ENCODE measurements at regions not wholly inside any gene's neighbourhood (a gene's known extent, or its start where the extent isn't known, plus 50 kb on each side); places are given as distances from the start of the nearest gene placed in this dataset.

DNA sequence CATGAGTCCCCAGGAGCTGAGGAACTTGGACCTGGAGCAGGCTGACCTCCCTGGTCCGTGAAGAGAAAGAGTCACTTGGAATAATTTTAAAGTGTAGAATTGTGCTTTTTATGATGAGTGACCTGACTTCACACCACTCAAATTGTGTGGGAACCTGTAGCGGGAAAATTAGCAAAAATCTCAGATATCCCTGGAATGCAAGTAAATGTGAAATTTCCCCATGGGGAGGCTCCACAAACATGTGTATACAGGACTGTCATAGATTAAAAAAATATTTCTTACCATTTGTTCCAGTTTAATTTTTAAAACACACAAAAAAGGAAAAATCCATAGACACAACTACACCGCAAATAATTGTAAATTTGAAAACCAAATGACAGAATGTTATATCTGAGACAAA lies 1079.6 kb upstream of the PABPC4L start:
- Histone ChIP-seq H3K9ac (ENCODE audit: insufficient read depth in 1 of 2, low read length in 2 of 2) (no peak overlapping the region), H3K27ac (ENCODE audit: low read depth in 1 of 2, low read length in 1 of 2) (no peak overlapping the region), H3K4me3 (no peak overlapping the region), H3K27me3 (ENCODE audit: control insufficient read depth in 3 of 3, insufficient read depth in 3 of 3, low read length in 2 of 3) (no peaks in the 10 kb centered on the region), H3K9me3 (ENCODE audit: control insufficient read depth in 4 of 4, insufficient read depth in 3 of 4, low read length in 3 of 4) (no peaks in the 10 kb centered on the region), H3K36me3 (ENCODE audit: control insufficient read depth in 4 of 4, insufficient read depth in 4 of 4, low read length in 4 of 4) (no peaks in the 10 kb centered on the region), H3K4me1 (ENCODE audit: control insufficient read depth in 5 of 5, insufficient read depth in 5 of 5, low read length in 5 of 5) (no peaks in the 10 kb centered on the region)
- no peak for DNase-seq
- ATAC-seq (ENCODE audit: insufficient read depth, low FRiP score), result no peak
- TF ChIP-seq, protein P1, sequence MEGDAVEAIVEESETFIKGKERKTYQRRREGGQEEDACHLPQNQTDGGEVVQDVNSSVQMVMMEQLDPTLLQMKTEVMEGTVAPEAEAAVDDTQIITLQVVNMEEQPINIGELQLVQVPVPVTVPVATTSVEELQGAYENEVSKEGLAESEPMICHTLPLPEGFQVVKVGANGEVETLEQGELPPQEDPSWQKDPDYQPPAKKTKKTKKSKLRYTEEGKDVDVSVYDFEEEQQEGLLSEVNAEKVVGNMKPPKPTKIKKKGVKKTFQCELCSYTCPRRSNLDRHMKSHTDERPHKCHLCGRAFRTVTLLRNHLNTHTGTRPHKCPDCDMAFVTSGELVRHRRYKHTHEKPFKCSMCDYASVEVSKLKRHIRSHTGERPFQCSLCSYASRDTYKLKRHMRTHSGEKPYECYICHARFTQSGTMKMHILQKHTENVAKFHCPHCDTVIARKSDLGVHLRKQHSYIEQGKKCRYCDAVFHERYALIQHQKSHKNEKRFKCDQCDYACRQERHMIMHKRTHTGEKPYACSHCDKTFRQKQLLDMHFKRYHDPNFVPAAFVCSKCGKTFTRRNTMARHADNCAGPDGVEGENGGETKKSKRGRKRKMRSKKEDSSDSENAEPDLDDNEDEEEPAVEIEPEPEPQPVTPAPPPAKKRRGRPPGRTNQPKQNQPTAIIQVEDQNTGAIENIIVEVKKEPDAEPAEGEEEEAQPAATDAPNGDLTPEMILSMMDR (IDR thresholded peaks at IDR 0.05; ENCODE audit: control extremely low read depth, extremely low read depth), result no peak
- 89 to 93% methylated on average over 3 of the region's 3 CpGs for WGBS, 2 donors

DNA sequence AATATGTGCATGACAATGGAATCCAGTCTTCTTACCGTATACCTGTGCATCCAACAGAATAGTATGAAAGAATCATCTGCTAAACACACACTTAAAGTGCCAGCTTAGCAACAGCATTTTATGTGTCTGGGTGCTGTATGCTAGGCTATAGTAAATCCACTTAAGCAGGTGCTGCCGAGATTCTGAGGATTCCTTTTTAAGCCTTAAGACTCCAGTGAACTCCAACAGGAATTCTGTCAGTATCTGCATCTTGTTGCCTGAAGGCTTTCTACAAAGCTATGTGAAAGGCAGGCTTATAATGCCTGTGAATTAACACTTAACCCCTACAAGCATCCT lies 1076.4 kb upstream of the PABPC4L start:
- Histone ChIP-seq H3K27ac (ENCODE audit: low read depth in 1 of 2, low read length in 1 of 2) (no peak overlapping the region), H3K4me3 (no peak overlapping the region), H3K27me3 (ENCODE audit: control insufficient read depth in 3 of 3, insufficient read depth in 3 of 3, low read length in 2 of 3) (no peaks in the 10 kb centered on the region), H3K9me3 (ENCODE audit: control insufficient read depth in 4 of 4, insufficient read depth in 3 of 4, low read length in 3 of 4) (no peaks in the 10 kb centered on the region), H3K36me3 (ENCODE audit: control insufficient read depth in 4 of 4, insufficient read depth in 4 of 4, low read length in 4 of 4) (no peaks in the 10 kb centered on the region), H3K9ac (ENCODE audit: insufficient read depth in 1 of 2, low read length in 2 of 2) (no peak overlapping the region), H3K4me1 (ENCODE audit: control insufficient read depth in 5 of 5, insufficient read depth in 5 of 5, low read length in 5 of 5) (no peaks in the 10 kb centered on the region)
- no peak for ATAC-seq (ENCODE audit: insufficient read depth, low FRiP score)
- 69 to 72% methylated on average over 2 of the region's 2 CpGs for WGBS, 2 donors
- TF ChIP-seq, protein P1 (IDR thresholded peaks at IDR 0.05; ENCODE audit: control extremely low read depth, extremely low read depth), result no peak
- no peak for DNase-seq

DNA sequence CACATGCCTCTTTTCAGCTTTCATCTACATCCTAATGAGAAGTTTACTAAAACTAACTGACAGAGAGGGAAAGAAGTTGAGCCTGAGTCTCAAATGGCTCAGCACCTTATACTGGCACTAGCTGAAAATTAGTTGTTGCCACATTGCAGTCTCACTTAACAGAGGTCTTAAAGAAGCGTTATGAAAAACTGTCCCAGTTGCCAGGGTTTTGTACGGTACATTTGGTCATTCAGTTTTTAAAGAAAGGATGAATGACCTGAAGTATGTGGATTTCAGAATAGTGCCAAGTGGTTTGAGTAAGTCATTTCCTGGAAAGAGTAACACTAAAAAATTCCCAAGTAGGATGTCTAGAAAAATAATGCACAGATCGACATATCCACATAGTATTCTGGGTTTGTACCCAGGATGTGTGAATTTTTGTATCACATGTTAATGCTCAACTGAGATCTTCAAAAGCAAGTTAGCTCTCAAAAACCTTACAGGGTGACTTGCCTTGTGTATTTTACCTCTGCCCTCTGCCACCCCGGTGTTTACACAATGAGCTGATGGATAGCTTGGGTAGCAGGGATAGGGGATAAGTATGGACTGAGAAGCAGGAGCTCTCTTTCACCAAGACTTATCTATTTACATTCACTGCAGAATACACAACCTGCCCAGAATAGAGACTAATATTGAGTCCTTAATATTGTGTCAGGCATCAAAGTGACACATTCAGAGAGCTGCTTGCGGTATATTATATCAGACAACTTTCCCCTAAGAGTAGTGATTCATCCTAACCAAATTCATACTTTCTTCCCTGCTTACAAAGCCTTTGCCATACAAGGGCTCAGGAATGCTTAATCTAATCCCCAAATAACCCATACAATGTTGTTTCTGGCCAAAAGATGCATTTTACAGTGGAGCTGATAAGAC lies 1075.7 kb upstream of the PABPC4L start:
- H3K9ac ChIP-seq (ENCODE audit: insufficient read depth in 1 of 2, low read length in 2 of 2), result no peak overlapping the region
- 52 to 73% methylated on average over 5 of the region's 5 CpGs for WGBS, 2 donors
- H3K36me3 ChIP-seq (ENCODE audit: control insufficient read depth in 4 of 4, insufficient read depth in 4 of 4, low read length in 4 of 4), result no peaks in the 10 kb centered on the region
- no peak for ATAC-seq (ENCODE audit: insufficient read depth, low FRiP score)
- H3K27ac ChIP-seq (ENCODE audit: low read depth in 1 of 2, low read length in 1 of 2), result no peak overlapping the region
- TF ChIP-seq, protein P1 (IDR thresholded peaks at IDR 0.05; ENCODE audit: control extremely low read depth, extremely low read depth), result no peak
- H3K9me3 ChIP-seq (ENCODE audit: control insufficient read depth in 4 of 4, insufficient read depth in 3 of 4, low read length in 3 of 4), result no peaks in the 10 kb centered on the region
- H3K4me3 ChIP-seq, result no peak overlapping the region
- no peaks in the 10 kb centered on the region for H3K27me3 ChIP-seq (ENCODE audit: control insufficient read depth in 3 of 3, insufficient read depth in 3 of 3, low read length in 2 of 3)
- no peaks in the 10 kb centered on the region for H3K4me1 ChIP-seq (ENCODE audit: control insufficient read depth in 5 of 5, insufficient read depth in 5 of 5, low read length in 5 of 5)
- DNase-seq, result no peak
